GM18517 (cell line): ENCODE measurements at regions not wholly inside any gene's neighbourhood (a gene's known extent, or its start where the extent isn't known, plus 50 kb on each side); places are given as distances from the start of the nearest gene placed in this dataset.
"Not testable (repeated sequence)": the region's sequence is repeated elsewhere in the genome, so short reads cannot be mapped to it uniquely, and the experiment has no call there.

Source experiments
- ATAC-seq: cut with Tn5 transposase; IDR thresholded peaks from one replicate; pipeline ENCODE4 v1.9.1; 2021; ENCODE audit warnings: mild to moderate bottlenecking, moderate library complexity; ENCODE audit not compliant: unreplicated experiment

DNA sequence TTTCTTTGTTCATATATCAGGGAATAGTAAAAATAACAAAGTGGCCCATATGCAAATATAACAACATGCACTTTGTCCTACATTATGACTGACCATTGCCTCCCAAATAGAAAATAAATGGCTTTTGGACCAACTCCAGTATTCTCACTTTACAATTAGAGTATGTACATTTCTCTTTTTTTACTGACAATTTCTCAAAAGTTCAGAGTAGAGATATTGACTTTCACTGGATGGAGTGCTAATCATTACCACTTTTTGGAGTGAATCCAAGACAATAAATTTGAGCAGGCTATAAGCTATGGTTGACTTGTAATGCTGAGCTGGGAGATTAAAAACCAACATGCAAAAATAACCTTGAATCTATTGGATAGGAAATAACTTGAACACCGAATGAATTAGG lies 987.4 kb downstream of the SUCLG1 start:
- ATAC-seq, result no peak

DNA sequence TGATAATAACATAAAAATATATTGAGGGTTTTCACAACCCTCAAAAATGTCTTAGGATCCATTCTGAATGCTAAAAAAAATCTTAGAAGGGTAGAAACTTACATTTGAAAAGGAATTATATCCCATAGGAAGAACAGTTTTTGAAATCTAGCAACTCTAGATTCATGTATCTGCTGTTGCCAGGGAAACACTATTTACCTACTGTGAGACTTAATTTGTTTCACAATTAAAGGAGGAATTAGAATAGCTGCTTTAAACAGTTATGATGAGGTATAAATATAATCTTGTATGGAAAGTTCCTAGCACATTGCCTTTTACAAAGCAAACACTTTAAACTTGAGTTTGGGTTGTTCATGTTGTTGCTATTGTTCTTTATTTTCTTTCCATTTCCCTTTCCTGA lies 988.2 kb downstream of the SUCLG1 start:
- no peak for ATAC-seq

DNA sequence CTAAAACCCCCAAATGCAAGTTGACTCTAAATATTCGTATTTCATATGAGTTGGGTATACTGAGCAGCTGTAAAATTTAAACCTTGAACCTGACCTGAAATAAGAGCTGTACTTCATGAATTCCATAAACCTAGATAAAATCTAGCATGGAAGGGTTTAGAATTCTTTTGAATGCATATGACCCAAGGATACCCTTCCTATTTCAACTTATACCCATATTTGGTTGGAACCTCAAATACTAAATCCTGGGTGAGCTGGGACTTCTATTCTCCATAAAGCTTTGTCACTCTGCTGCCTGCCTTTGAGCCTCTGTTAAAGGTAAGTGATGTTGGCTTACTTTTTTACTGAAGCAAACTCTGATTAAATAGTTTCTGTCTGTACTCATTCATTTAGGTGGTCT lies 994.6 kb downstream of the SUCLG1 start:
- no peak for ATAC-seq

GRCh38 chr2:83462881-83463280 lies 996.2 kb downstream of the SUCLG1 start:
- no peak for ATAC-seq

GRCh38 chr2:83461135-83461534 lies 997.9 kb downstream of the SUCLG1 start:
- no peak for ATAC-seq

DNA sequence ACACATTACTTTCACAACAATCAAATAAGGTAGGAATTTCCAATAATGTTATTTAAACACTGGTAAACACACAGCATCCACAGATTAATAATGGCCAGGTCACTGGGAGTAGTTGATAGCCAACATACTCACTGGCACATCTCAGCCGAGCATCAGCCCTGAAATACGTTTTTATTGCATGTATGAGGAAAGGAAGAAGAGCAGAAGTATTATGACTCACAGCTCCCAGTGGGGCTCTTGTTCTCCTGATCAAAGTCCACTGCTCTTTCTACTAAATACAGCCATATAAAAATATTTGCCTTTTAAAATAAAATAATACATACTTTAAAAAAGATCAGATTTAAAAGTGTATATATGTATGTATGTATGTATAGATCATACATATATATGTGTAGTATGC lies 999.6 kb downstream of the SUCLG1 start:
- no peak for ATAC-seq

DNA sequence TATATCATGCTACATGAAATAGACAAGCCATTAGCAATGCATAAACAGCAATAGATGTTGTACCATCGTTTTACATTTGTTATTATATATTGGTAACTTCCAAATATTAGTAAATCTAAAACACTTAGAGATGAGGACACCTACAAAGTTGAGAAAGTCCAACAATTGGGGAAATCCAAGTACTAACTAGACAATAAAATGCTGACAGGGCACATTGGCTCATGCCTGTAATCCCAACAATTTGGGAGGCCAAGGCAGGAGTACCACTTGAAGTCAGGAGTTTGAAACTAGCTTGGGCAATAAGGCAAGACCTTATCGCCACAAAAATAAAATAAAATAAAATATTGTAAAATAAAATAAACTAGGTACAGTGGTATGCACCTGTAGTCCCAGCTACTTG lies 1023.1 kb downstream of the SUCLG1 start:
- no peak for ATAC-seq

DNA sequence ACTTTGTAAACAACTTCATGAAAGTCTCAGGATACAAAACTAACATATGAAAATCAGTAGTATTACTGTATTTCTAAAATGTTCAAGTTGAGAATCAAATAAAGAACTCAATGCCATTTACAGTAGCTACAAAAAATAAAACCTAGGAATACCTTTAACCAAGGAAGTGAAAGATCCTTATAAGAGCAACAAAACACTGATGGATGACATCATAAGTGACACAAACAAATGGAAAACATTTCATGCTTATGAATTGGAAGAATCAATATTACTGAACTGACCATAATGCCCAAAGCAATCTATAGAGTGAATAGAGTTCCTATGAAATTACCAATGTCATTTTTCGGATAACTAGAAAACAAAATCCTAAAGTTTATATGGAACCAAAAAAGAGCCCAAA lies 1038.1 kb downstream of the SUCLG1 start:
- no peak for ATAC-seq

GRCh38 chr2:83394134-83394904 lies 1064.8 kb downstream of the SUCLG1 start:
- ATAC-seq, result no peak

GRCh38 chr2:83388804-83389203 lies 1070.3 kb downstream of the SUCLG1 start:
- no peak for ATAC-seq

- ATAC-seq, result no peak
Measured at GRCh38 chr2:83386549-83386948, 1072.5 kb downstream of the SUCLG1 start.

- no peak for ATAC-seq
Measured at GRCh38 chr2:83378921-83379320, 1080.2 kb downstream of the SUCLG1 start.

DNA sequence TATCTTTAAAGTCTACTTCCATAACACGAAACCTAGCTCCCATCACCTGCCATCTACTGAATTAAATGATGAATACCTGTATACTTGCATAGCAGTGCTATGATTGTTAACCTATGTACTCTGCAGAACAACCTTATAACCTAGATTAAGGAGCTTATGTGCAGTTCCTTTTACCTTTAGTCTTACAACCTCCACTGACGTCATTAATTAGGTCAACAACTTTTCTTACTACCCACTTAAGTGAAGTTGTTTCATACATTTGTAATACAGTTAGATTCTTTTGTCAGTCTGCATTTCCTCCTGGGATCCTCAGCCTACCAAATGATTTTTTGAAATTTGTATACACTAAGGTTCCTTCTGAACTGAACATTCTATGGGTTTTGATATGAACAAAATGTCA lies 1082.3 kb downstream of the SUCLG1 start:
- no peak for ATAC-seq

DNA sequence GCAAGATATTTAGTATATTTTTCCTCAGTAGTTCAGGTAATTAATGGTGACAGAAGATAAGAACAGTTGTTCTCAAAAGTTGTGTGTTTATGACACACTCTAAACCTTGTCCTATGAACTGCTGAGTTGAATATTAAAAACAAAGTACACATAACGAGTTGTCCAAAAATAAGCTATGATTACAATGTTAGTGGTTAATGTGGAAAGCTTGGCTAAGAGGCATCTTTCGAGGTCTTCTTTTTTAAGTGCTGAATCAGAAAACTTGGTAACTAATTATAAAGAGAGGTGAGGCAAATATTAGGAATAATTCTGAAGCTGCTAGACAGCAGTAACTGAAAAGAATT lies 1088.7 kb downstream of the SUCLG1 start:
- ATAC-seq, result no peak

DNA sequence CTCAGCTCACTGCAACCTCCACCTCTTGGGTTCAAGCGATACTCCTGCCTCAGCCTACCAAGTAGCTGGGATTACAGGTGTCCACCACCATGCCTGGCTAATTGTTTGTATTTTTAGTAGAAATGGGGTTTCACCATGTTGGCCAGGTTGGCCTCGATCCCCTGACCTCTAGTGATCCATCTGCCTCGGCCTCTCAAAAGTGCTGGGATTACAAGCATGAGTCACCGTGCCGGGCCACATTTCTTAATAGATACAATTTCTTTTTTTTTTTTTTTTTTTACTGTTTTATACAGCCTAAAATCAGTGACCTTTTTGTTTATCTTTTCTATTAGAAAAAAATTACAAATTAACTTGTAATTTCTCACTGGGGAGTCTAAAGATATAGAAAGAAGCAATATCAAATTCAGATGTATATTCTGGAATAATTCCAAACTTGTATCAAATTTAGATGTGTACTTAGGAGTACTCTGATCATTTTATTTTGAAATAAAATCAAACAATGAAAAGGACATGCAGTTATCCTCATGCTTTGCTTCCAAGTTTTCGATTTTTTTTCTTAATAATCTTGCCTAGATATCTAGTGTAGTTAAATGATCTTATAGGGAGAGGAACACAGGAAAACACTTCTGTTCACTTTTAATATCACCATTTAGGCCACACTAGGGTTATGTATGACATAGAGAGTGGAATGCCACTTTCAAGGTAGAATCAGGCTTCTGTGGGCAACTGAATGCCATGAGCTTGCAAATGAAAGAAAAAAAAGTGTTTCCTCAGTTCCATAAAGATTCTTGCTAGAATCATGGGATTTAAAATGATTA lies 1089.3 kb downstream of the SUCLG1 start:
- no peak for ATAC-seq

DNA sequence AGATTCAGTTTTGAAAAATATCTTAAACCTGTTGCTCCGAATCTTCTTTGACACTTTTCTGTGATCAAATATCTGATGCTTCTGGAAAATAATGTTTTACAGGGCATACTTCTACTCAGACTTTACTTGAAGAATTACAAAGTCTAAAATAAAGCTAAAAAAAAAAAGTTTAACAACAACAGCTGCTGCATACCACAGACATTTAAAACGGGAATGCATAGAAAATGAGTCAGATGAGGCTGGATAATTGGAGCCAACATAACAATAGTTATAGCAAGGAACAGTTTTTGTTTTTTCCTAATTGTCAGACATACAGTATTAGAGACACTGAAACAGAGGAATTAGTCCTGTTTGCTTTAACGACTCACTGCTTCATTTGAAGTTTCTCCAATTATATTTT lies 1090.2 kb downstream of the SUCLG1 start:
- ATAC-seq, result no peak

GRCh38 chr2:83368461-83368860 lies 1090.6 kb downstream of the SUCLG1 start:
- no peak for ATAC-seq

- ATAC-seq, result no peak
Measured at GRCh38 chr2:83365476-83365875, 1093.6 kb downstream of the SUCLG1 start.

- ATAC-seq, result no peak
Measured at GRCh38 chr2:83364264-83364663, 1094.8 kb downstream of the SUCLG1 start.

DNA sequence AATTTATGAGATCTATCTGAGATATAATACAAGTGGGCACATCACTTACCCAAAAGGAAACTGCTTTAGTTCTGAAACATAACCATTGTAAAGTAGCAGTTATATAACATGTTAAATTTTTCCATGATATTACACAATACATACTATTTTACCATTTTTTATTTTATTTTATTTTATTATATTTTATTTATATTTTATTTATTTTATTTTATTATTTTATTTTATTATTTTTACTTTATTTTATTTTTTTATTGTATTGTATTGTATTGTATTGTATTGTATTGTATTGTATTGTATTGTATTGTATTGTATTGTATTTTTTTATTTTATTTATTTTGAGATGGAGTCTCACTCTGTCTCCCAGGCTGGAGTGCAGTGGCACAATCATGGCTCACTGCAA lies 1095.9 kb downstream of the SUCLG1 start:
- ATAC-seq, result not testable (repeated sequence)

DNA sequence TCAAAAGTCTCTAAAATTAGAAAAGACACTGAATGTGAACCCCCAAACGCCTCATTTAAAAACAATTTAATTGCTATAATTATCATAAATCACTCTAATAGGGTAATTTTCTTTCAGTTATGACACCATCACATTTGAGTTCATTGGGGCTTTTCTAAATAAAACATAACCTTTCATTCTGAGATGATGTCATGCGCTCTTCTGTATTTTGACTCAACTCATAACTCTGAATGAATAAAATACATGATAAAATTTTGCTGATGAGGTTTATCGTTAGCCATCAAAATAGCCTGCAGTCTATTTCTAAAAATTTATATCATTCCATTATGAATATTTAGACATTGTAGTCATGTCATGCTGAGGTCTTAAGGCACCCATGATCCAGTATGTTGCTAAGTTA lies 1099.7 kb downstream of the SUCLG1 start:
- ATAC-seq, result no peak

- ATAC-seq, result no peak
Measured at GRCh38 chr2:83342860-83343329, 1116.2 kb downstream of the SUCLG1 start.
